CD14-positive monocyte (primary cell): ENCODE measurements at regions not wholly inside any gene's neighbourhood (a gene's known extent, or its start where the extent isn't known, plus 50 kb on each side); places are given as distances from the start of the nearest gene placed in this dataset.

ENCODE experiments used
- DNase-seq, 3 donors: peaks; one replicate each; pipeline ENCODE4 v3.0.0-alpha.2; 2011 to 2022
- H2AFZ ChIP-seq: 2 replicates; pipeline ENCODE4 v1.6.0; 2012; ENCODE audit warnings: mild to moderate bottlenecking, low read depth, low read length, inconsistent platforms; ENCODE audit not compliant: insufficient read depth, poor library complexity, severe bottlenecking
- H3K27ac ChIP-seq, 2 donors: 1 replicate in 1 of 2; 2 replicates in 1 of 2; pipeline ENCODE4 v1.5.1; 2012 to 2013; ENCODE audit warnings: low read length in 2 of 2, control low read depth in 1 of 2, inconsistent platforms in 1 of 2, low read depth in 1 of 2, mild to moderate bottlenecking in 1 of 2
- H3K27me3 ChIP-seq, 2 donors: one replicate each; pipeline versions ENCODE4 v1.6.0 to v1.6.1; 2011 to 2013; ENCODE audit warnings: low read length in 2 of 2; ENCODE audit not compliant: control insufficient read depth in 2 of 2, insufficient read depth in 2 of 2
- H3K36me3 ChIP-seq, 2 donors: replicated peaks in 1 of 2; 1 replicate in 1 of 2; 2 replicates in 1 of 2; pipeline versions ENCODE4 v1.5.1 to v1.6.1; 2012 to 2013; ENCODE audit warnings: low read length in 2 of 2, control low read depth in 1 of 2, inconsistent platforms in 1 of 2, mild to moderate bottlenecking in 1 of 2; ENCODE audit not compliant: insufficient read depth in 2 of 2, control insufficient read depth in 1 of 2
- H3K4me1 ChIP-seq, 2 donors: 1 replicate in 1 of 2; 2 replicates in 1 of 2; pipeline versions ENCODE4 v1.5.1 to v1.6.1; 2012 to 2013; ENCODE audit warnings: low read length in 2 of 2, control low read depth in 1 of 2, inconsistent platforms in 1 of 2, mild to moderate bottlenecking in 1 of 2, moderate library complexity in 1 of 2; ENCODE audit not compliant: insufficient read depth in 2 of 2, control insufficient read depth in 1 of 2
- H3K4me2 ChIP-seq: replicated peaks from 2 replicates; pipeline ENCODE3; 2012; ENCODE audit warnings: low read length, moderate library complexity, mild to moderate bottlenecking; ENCODE audit not compliant: poor library complexity, severe bottlenecking; ENCODE audit errors: extremely low read depth
- H3K4me3 ChIP-seq, 3 experiments: fragments of 200-600 bp in 1 of 3; sonication (generic) in 1 of 3; replicated peaks in 1 of 3; 1 replicate in 2 of 3; 2 replicates in 1 of 3; pipeline ENCODE4 v1.5.1; 2011 to 2013; ENCODE audit warnings: low read length in 3 of 3, mild to moderate bottlenecking in 3 of 3, control low read depth in 2 of 3, low read depth in 2 of 3, inconsistent platforms in 1 of 3, moderate library complexity in 1 of 3
- H3K79me2 ChIP-seq: 2 replicates; pipeline ENCODE4 v1.6.0; 2012; ENCODE audit warnings: mild to moderate bottlenecking, control low read depth, inconsistent platforms, low read length, moderate library complexity; ENCODE audit not compliant: insufficient read depth
- H3K9ac ChIP-seq: 2 replicates; pipeline ENCODE4 v1.6.0; 2017; ENCODE audit warnings: low read length, mild to moderate bottlenecking; ENCODE audit not compliant: insufficient read depth, poor library complexity, severe bottlenecking
- H3K9me3 ChIP-seq, 2 donors: replicated peaks in 1 of 2; 1 replicate in 1 of 2; 2 replicates in 1 of 2; pipeline versions ENCODE4 v1.5.1 to v1.6.1; 2012 to 2013; ENCODE audit warnings: low read length in 2 of 2, control low read depth in 1 of 2; ENCODE audit not compliant: control insufficient read depth in 1 of 2, insufficient read depth in 1 of 2
- H4K20me1 ChIP-seq: 2 replicates; pipeline ENCODE4 v1.6.0; 2012; ENCODE audit warnings: mild to moderate bottlenecking, low read length, control low read depth, moderate library complexity; ENCODE audit not compliant: insufficient read depth
- H3K27ac Mint-ChIP-seq, 7 donors: one replicate each; pipeline ENCODE4 v1.8.0; 2020; ENCODE audit warnings: mild to moderate bottlenecking in 7 of 7, mixed read lengths in 7 of 7, moderate library complexity in 6 of 7, inconsistent platforms in 2 of 7
- H3K27me3 Mint-ChIP-seq, 3 donors: one replicate each; pipeline ENCODE4 v1.8.0; 2021 to 2022; ENCODE audit warnings: low read depth in 3 of 3, mild to moderate bottlenecking in 3 of 3, mixed read lengths in 3 of 3, moderate library complexity in 3 of 3, inconsistent platforms in 1 of 3
- H3K36me3 Mint-ChIP-seq, 2 donors: one replicate each; pipeline ENCODE4 v1.8.0; 2020; ENCODE audit warnings: mixed read lengths in 2 of 2, inconsistent platforms in 1 of 2, mild to moderate bottlenecking in 1 of 2
- H3K4me1 Mint-ChIP-seq: one replicate; pipeline ENCODE4 v1.8.0; 2020; ENCODE audit warnings: mild to moderate bottlenecking, mixed read lengths
- H3K4me3 Mint-ChIP-seq, 2 donors: one replicate each; pipeline ENCODE4 v1.8.0; 2020; ENCODE audit warnings: mild to moderate bottlenecking in 2 of 2, mixed read lengths in 2 of 2, moderate library complexity in 1 of 2
- H3K9me3 Mint-ChIP-seq, 7 donors: one replicate each; pipeline ENCODE4 v1.8.0; 2020 to 2022; ENCODE audit warnings: mixed read lengths in 7 of 7, mild to moderate bottlenecking in 6 of 7, moderate library complexity in 6 of 7, inconsistent platforms in 2 of 7
- CTCF ChIP-seq: fragments of 200-600 bp; IDR thresholded peaks from one replicate; pipeline ENCODE4 v1.8.0; 2022; ENCODE audit warnings: antibody characterized with exemption, mild to moderate bottlenecking
- WGBS: methylation state at CpG from one replicate; pipeline ENCODE4 v1.1.5; 2013; ENCODE audit warnings: missing lambda C conversion rate; ENCODE audit not compliant: insufficient coverage; 5-methylcytosine and 5-hydroxymethylcytosine counted together
- intact Hi-C, 2 donors: fragments of 100-400 bp; cut with micrococcal nuclease; formaldehyde crosslinking; loops; one replicate each; pipeline versions ENCODE4 v1.15.0 to v1.15.1; 2023

DNA sequence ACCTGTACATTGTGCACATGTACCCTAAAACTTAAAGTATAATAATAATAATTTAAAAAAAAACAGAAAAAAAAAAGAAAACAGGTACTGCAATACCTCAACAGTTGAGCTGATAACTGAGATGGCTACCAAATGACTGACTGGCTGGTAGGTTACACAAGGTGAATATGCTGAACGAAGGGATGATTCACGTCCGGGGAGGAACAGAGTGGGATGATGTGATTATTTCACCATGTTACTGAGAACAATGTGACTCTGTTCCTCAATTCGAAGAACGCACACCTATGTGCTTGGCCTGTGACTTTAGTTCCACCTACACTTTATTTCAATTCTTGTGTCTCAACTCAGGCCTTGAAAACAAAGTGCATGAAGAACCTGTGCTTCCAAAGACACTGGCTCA is 111.7 kb downstream of the CXXC4 start:
- Histone ChIP-seq H3K4me2 (no peak overlapping the region), H3K79me2 (no peaks in the 10 kb centered on the region), H3K36me3 (no peaks in the 10 kb centered on the region), H3K4me1 (no peaks in the 10 kb centered on the region), H3K27ac (no peak overlapping the region), H3K4me3 (no peak overlapping the region), H4K20me1 (no peaks in the 10 kb centered on the region), H2AFZ (no peak overlapping the region), H3K9me3 (no peaks in the 10 kb centered on the region), H3K9ac (no peak overlapping the region), H3K27me3 (no peaks in the 10 kb centered on the region)
- intact Hi-C loops = no loop called here
- H3K36me3 Mint-ChIP-seq = no peaks in the 10 kb centered on the region
- no peaks in the 10 kb centered on the region for H3K4me1 Mint-ChIP-seq
- H3K27ac Mint-ChIP-seq = no peak overlapping the region
- H3K27me3 Mint-ChIP-seq = no peaks in the 10 kb centered on the region
- WGBS = 100% methylated on average over 5 of the region's 5 CpGs
- peaks cover 0 to 7% (median 2%) of the 10 kb centered on the region in 7 donors for H3K9me3 Mint-ChIP-seq
- TF ChIP-seq CTCF = no peak
- no peak overlapping the region for H3K4me3 Mint-ChIP-seq
- DNase-seq = no peak

DNA sequence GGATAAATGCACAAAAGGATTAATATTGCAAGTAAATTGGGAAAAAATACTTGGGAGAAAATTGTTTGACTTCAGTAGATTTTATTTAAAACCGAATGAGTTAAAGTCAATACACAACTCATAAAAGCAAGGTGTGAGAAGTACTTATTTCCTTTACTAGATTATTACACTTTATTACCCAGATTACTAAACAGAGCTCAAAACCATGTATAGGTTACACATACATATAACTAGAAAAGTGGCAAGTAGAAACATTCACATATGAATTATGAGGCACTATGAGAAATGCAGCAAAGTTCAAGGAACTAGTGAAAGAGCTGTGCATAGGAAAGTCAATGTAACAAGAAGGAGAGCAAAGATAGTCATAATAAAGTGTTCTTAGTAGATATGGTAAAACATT is 113.0 kb downstream of the CXXC4 start:
- intact Hi-C loops = no loop called here
- no peak overlapping the region for H3K27ac Mint-ChIP-seq
- H3K27me3 Mint-ChIP-seq = no peaks in the 10 kb centered on the region
- Histone ChIP-seq H3K4me2 (no peak overlapping the region), H3K27ac (no peak overlapping the region), H3K9me3 (no peaks in the 10 kb centered on the region), H3K79me2 (no peaks in the 10 kb centered on the region), H3K9ac (no peak overlapping the region), H3K27me3 (no peaks in the 10 kb centered on the region), H4K20me1 (no peaks in the 10 kb centered on the region), H3K4me3 (no peak overlapping the region), H3K4me1 (no peaks in the 10 kb centered on the region), H2AFZ (no peak overlapping the region), H3K36me3 (no peaks in the 10 kb centered on the region)
- WGBS = no CpG with 5 or more reads among the region's 1 CpG
- no peak for TF ChIP-seq CTCF
- peaks cover 0 to 7% (median 2%) of the 10 kb centered on the region in 7 donors for H3K9me3 Mint-ChIP-seq
- no peak for DNase-seq
- H3K36me3 Mint-ChIP-seq = no peaks in the 10 kb centered on the region
- no peak overlapping the region for H3K4me3 Mint-ChIP-seq
- H3K4me1 Mint-ChIP-seq = no peaks in the 10 kb centered on the region
